ENCODE measurements at regions not wholly inside any gene's neighbourhood (a gene's known extent, or its start where the extent isn't known, plus 50 kb on each side); places are given as distances from the start of the nearest gene placed in this dataset.

- TF ChIP-seq, protein P1, sequence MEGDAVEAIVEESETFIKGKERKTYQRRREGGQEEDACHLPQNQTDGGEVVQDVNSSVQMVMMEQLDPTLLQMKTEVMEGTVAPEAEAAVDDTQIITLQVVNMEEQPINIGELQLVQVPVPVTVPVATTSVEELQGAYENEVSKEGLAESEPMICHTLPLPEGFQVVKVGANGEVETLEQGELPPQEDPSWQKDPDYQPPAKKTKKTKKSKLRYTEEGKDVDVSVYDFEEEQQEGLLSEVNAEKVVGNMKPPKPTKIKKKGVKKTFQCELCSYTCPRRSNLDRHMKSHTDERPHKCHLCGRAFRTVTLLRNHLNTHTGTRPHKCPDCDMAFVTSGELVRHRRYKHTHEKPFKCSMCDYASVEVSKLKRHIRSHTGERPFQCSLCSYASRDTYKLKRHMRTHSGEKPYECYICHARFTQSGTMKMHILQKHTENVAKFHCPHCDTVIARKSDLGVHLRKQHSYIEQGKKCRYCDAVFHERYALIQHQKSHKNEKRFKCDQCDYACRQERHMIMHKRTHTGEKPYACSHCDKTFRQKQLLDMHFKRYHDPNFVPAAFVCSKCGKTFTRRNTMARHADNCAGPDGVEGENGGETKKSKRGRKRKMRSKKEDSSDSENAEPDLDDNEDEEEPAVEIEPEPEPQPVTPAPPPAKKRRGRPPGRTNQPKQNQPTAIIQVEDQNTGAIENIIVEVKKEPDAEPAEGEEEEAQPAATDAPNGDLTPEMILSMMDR (IDR thresholded peaks at IDR 0.05): no peak
- TF ChIP-seq POLR2A (IDR thresholded peaks at IDR 0.05): no peak
- no peak for DNase-seq
- 48 to 82% (median 63%) methylated on average over 1 of the region's 1 CpG for WGBS, 4 donors
- Histone ChIP-seq H3K27me3 (no peaks in the 10 kb centered on the region), H3K36me3 (replicated peaks in 1 of 2) (no peaks in the 10 kb centered on the region), H3K9me3 (replicated peaks in 1 of 3) (no peaks in the 10 kb centered on the region), H3K27ac (no peak overlapping the region), H3K4me3 (no peak overlapping the region), H3K4me1 (replicated peaks in 1 of 2) (peaks cover 0 to 13% of the 10 kb centered on the region in 2 donors)
- intact Hi-C loops (cut with DNase I): no loop called here
Observed at GRCh38 chr2:18410543-18410942, 149.9 kb downstream of the RDH14 start.

GRCh38 chr2:18408638-18409037, 151.8 kb downstream of the RDH14 start:
- Histone ChIP-seq H3K9me3 (replicated peaks in 1 of 3) (no peaks in the 10 kb centered on the region), H3K27me3 (no peaks in the 10 kb centered on the region), H3K27ac (no peak overlapping the region), H3K4me3 (no peak overlapping the region), H3K4me1 (replicated peaks in 1 of 2) (peaks cover 0 to 6% of the 10 kb centered on the region in 2 donors), H3K36me3 (replicated peaks in 1 of 2) (no peaks in the 10 kb centered on the region)
- intact Hi-C loops (cut with DNase I): no loop called here
- 88 to 97% (median 93%) methylated on average over 2 of the region's 2 CpGs for WGBS, 4 donors
- TF ChIP-seq, protein P1 (IDR thresholded peaks at IDR 0.05): no peak
- TF ChIP-seq POLR2A (IDR thresholded peaks at IDR 0.05): no peak
- no peak for DNase-seq

DNA sequence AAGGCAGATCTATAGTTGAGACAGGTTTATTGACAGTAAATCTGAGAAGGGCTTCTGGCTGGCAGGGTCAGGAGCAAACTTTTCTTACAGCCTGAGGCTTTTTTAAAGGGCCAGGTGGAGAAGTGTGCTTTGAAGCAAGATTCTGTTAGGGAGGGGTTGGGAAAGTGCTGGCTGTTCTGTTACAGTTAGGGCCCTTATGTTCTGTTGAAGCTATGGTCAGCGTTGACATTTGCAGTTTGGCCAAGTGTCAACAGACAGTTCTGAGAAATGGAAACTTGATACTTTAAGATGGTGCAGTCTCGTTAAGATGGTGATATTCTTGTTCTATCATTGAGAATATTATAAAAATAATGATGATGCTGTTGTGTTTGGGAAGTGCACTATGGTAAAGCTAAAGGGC, 154.2 kb downstream of the RDH14 start:
- intact Hi-C loops (cut with DNase I): no loop called here
- Histone ChIP-seq H3K27ac (no peak overlapping the region), H3K4me1 (replicated peaks in 1 of 2) (no peaks in the 10 kb centered on the region), H3K4me3 (no peak overlapping the region), H3K27me3 (no peaks in the 10 kb centered on the region), H3K36me3 (replicated peaks in 1 of 2) (no peaks in the 10 kb centered on the region), H3K9me3 (replicated peaks in 1 of 3) (no peaks in the 10 kb centered on the region)
- WGBS, 4 donors: 67 to 77% (median 72%) methylated on average over 2 of the region's 2 CpGs
- no peak for DNase-seq
- no peak for TF ChIP-seq POLR2A (IDR thresholded peaks at IDR 0.05)
- TF ChIP-seq, protein P1 (IDR thresholded peaks at IDR 0.05): no peak

DNA sequence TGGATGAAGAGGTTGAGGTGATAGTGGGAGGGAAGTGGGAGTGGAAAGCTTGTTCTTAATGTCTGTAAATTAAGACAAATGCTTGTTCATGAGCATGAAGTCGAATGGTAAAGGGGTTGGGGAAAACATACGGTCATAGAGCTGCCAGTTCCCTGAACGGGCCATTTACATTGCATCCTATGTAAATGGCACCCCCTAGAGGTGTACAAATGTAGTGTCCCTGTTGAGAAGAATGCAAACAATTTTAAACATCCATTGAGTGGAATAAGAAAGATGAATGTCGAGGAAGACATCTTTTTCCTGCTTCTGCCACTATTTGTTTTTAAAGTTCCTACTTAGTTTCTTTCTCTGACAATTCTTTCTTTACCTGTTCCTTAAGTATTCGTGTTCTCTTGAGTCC, 155.7 kb downstream of the RDH14 start:
- no peak for TF ChIP-seq POLR2A (IDR thresholded peaks at IDR 0.05)
- TF ChIP-seq, protein P1 (IDR thresholded peaks at IDR 0.05): peak in 2 of 6 experiments; percentile 10 to 12
- no peaks in the 10 kb centered on the region for H3K4me1 ChIP-seq (replicated peaks in 1 of 2)
- H3K27ac ChIP-seq: no peak overlapping the region
- no peak overlapping the region for H3K4me3 ChIP-seq
- no peaks in the 10 kb centered on the region for H3K36me3 ChIP-seq (replicated peaks in 1 of 2)
- H3K27me3 ChIP-seq: no peaks in the 10 kb centered on the region
- intact Hi-C loops (cut with DNase I): no loop called here
- 44 to 54% (median 48%) methylated on average over 5 of the region's 5 CpGs for WGBS, 4 donors
- no peaks in the 10 kb centered on the region for H3K9me3 ChIP-seq (replicated peaks in 1 of 3)
- DNase-seq: no peak
